Ovary (tissue), 3 donors: ENCODE measurements at regions not wholly inside any gene's neighbourhood (a gene's known extent, or its start where the extent isn't known, plus 50 kb on each side); places are given as distances from the start of the nearest gene placed in this dataset.

Source experiments
- POLR2A ChIP-seq: fragments of 450-650 bp; IDR thresholded peaks from one replicate; pipeline ENCODE4 v1.6.1; 2017; ENCODE audit warnings: antibody characterized with exemption, mild to moderate bottlenecking, moderate library complexity
- TF ChIP-seq, protein P1 (sequence below), 3 donors: fragments of 450-650 bp in 2 of 3; fragments of 200-600 bp in 1 of 3; IDR thresholded peaks; one replicate each; pipeline versions ENCODE4 v1.5.1 to v1.8.0; 2016 to 2022; ENCODE audit warnings: antibody characterized with exemption in 3 of 3, mild to moderate bottlenecking in 1 of 3
- donor health status: DM: no; HTN: no; CAD: no.

DNA sequence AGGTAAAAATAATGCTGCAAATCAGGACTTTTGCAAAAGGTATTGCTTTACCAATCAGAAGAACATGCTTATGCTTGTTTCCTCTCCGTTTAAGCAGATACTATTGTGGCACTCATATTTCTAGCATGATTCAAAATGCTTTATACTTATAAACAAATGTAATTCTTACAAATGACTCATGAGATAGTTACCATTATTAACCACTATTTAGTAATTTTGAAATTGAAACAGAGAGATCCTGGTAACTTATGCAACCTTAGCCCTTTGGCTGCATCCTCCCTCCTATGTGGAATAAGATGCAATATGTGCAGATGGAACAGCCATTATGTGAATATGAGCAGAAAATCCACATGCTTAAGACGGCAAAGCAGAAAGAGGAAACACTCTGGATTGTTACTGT lies 164.7 kb downstream of the PCDH18 start:
- TF ChIP-seq, protein P1, sequence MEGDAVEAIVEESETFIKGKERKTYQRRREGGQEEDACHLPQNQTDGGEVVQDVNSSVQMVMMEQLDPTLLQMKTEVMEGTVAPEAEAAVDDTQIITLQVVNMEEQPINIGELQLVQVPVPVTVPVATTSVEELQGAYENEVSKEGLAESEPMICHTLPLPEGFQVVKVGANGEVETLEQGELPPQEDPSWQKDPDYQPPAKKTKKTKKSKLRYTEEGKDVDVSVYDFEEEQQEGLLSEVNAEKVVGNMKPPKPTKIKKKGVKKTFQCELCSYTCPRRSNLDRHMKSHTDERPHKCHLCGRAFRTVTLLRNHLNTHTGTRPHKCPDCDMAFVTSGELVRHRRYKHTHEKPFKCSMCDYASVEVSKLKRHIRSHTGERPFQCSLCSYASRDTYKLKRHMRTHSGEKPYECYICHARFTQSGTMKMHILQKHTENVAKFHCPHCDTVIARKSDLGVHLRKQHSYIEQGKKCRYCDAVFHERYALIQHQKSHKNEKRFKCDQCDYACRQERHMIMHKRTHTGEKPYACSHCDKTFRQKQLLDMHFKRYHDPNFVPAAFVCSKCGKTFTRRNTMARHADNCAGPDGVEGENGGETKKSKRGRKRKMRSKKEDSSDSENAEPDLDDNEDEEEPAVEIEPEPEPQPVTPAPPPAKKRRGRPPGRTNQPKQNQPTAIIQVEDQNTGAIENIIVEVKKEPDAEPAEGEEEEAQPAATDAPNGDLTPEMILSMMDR (IDR thresholded peaks at IDR 0.05): no peak
- TF ChIP-seq POLR2A: no peak
